IMR-90 (cell line): ENCODE measurements at regions not wholly inside any gene's neighbourhood (a gene's known extent, or its start where the extent isn't known, plus 50 kb on each side); places are given as distances from the start of the nearest gene placed in this dataset.

Source experiments
- ATAC-seq: fragments of 200-7000 bp; cut with Tn5 transposase; 2 replicates; pipeline ENCODE4 v1.9.1; 2020; ENCODE audit warnings: low read depth, mild to moderate bottlenecking, moderate library complexity
- BruUV-seq: library from RNA; stranded (reverse); fragments of 400-500 nt; replicated peaks from 2 replicates; lab custom pipeline; 2021; lab: Mats Ljungman, UMichigan
- CTCF ChIA-PET: fragments of 300-600 bp; formaldehyde crosslinking; extraction: SDS; loops from one replicate; lab custom pipeline; 2021; ENCODE audit warnings: antibody characterized with exemption; lab: Yijun Ruan, JAX
- POLR2A ChIA-PET: fragments of 300-600 bp; sonication (Branson Sonifier 250); formaldehyde crosslinking; loops from one replicate; lab custom pipeline; 2022; ENCODE audit warnings: antibody characterized with exemption; ENCODE audit not compliant: unreplicated experiment; lab: Charles Lee
- DNase-seq: peaks from one replicate; pipeline ENCODE4 v3.0.0; 2013
- H2AFZ ChIP-seq: replicated peaks from 2 replicates; pipeline ENCODE3; 2013; ENCODE audit warnings: low read length, mild to moderate bottlenecking; ENCODE audit not compliant: poor library complexity
- H2AK5ac ChIP-seq: 2 replicates; pipeline ENCODE4 v1.6.1; 2013; ENCODE audit warnings: low read depth, low read length, inconsistent platforms
- H2AK9ac ChIP-seq: replicated peaks from 2 replicates; pipeline ENCODE3; 2013; ENCODE audit warnings: mild to moderate bottlenecking, low read depth, low read length, moderate library complexity; ENCODE audit not compliant: poor library complexity
- H2BK120ac ChIP-seq: 2 replicates; pipeline ENCODE4 v1.6.1; 2013; ENCODE audit warnings: low read depth, low read length, inconsistent platforms
- H2BK15ac ChIP-seq: 3 replicates; pipeline ENCODE4 v1.6.1; 2013; ENCODE audit warnings: low read depth, low read length, inconsistent platforms
- H2BK20ac ChIP-seq: 2 replicates; pipeline ENCODE4 v1.6.1; 2013; ENCODE audit warnings: low read depth, mild to moderate bottlenecking, inconsistent platforms, low read length, moderate library complexity
- H2BK5ac ChIP-seq: 2 replicates; pipeline ENCODE4 v1.6.1; 2013; ENCODE audit warnings: mild to moderate bottlenecking, low read depth, low read length, inconsistent platforms; ENCODE audit not compliant: poor library complexity, severe bottlenecking
- H3K14ac ChIP-seq: replicated peaks from 2 replicates; pipeline ENCODE4 v1.6.1; 2013; ENCODE audit warnings: low read depth, low read length, inconsistent platforms
- H3K18ac ChIP-seq: 2 replicates; pipeline ENCODE4 v1.6.1; 2013; ENCODE audit warnings: low read depth, low read length, control low read depth
- H3K23ac ChIP-seq: 2 replicates; pipeline ENCODE4 v1.6.1; 2013; ENCODE audit warnings: low read depth, low read length, inconsistent platforms
- H3K27ac ChIP-seq: 2 replicates; pipeline ENCODE4 v1.5.1; 2013; ENCODE audit warnings: mild to moderate bottlenecking, control low read depth, low read length; ENCODE audit not compliant: insufficient read depth
- H3K27me3 ChIP-seq: 2 replicates; pipeline ENCODE4 v1.6.1; 2013; ENCODE audit warnings: low read length; ENCODE audit not compliant: control insufficient read depth, insufficient read depth
- H3K36me3 ChIP-seq: 2 replicates; pipeline ENCODE4 v1.6.1; 2013; ENCODE audit warnings: low read length, mixed read lengths; ENCODE audit not compliant: control insufficient read depth, insufficient read depth
- H3K4ac ChIP-seq: 2 replicates; pipeline ENCODE4 v1.6.1; 2013; ENCODE audit warnings: low read depth, low read length, inconsistent platforms
- H3K4me1 ChIP-seq: 2 replicates; pipeline ENCODE4 v1.6.1; 2013; ENCODE audit warnings: low read length, mixed read lengths; ENCODE audit not compliant: control insufficient read depth, insufficient read depth
- H3K4me2 ChIP-seq: 2 replicates; pipeline ENCODE4 v1.6.1; 2013; ENCODE audit warnings: low read depth, mild to moderate bottlenecking, control low read depth, low read length, moderate library complexity
- H3K4me3 ChIP-seq: 2 replicates; pipeline ENCODE4 v1.5.1; 2013; ENCODE audit warnings: low read depth, mild to moderate bottlenecking, control low read depth, low read length, moderate library complexity; ENCODE audit not compliant: insufficient read depth
- H3K56ac ChIP-seq: 2 replicates; pipeline ENCODE4 v1.6.1; 2013; ENCODE audit warnings: low read length, inconsistent platforms; ENCODE audit not compliant: insufficient read depth; ENCODE audit errors: extremely low read depth
- H3K79me1 ChIP-seq, 2 experiments: 2 replicates each; pipeline ENCODE4 v1.6.1; 2013; ENCODE audit warnings: low read length in 2 of 2, inconsistent platforms in 1 of 2, low read depth in 1 of 2
- H3K9ac ChIP-seq: 2 replicates; pipeline ENCODE4 v1.6.1; 2013; ENCODE audit warnings: low read depth, low read length, control low read depth
- H3K9me1 ChIP-seq: 2 replicates; pipeline ENCODE4 v1.6.1; 2013; ENCODE audit warnings: low read length, inconsistent platforms; ENCODE audit not compliant: insufficient read depth
- H3K9me3 ChIP-seq: 2 replicates; pipeline ENCODE4 v1.6.1; 2013; ENCODE audit warnings: low read length; ENCODE audit not compliant: control insufficient read depth, insufficient read depth
- H4K20me1 ChIP-seq: 2 replicates; pipeline ENCODE4 v1.6.1; 2013; ENCODE audit warnings: low read length, inconsistent platforms; ENCODE audit not compliant: insufficient read depth
- H4K5ac ChIP-seq: 2 replicates; pipeline ENCODE4 v1.6.1; 2013; ENCODE audit warnings: mild to moderate bottlenecking, low read depth, low read length, control low read depth
- H4K8ac ChIP-seq, 2 experiments: 2 replicates each; pipeline ENCODE4 v1.6.1; 2013; ENCODE audit warnings: low read depth in 2 of 2, low read length in 2 of 2, control low read depth in 1 of 2, inconsistent platforms in 1 of 2
- H4K91ac ChIP-seq: 2 replicates; pipeline ENCODE4 v1.6.1; 2013; ENCODE audit warnings: low read depth, low read length, inconsistent platforms; ENCODE audit not compliant: insufficient read depth
- BHLHE40 ChIP-seq: fragments of 150-350 bp; IDR thresholded peaks from 2 replicates; pipeline ENCODE4 v1.6.1; 2016; ENCODE audit warnings: mild to moderate bottlenecking, low read depth, low read length
- CEBPB ChIP-seq: IDR thresholded peaks from 2 replicates; pipeline ENCODE4 v1.6.1; 2012; ENCODE audit warnings: low read depth, low read length, improper control_type of control experiment
- CHD1 ChIP-seq: IDR thresholded peaks from 2 replicates; pipeline ENCODE4 v1.6.1; 2012; ENCODE audit warnings: low read depth, low read length, improper control_type of control experiment
- ELK1 ChIP-seq: fragments of 150-350 bp; IDR thresholded peaks from 2 replicates; pipeline ENCODE4 v1.6.1; 2016; ENCODE audit warnings: low read depth, mild to moderate bottlenecking, low read length, moderate library complexity, borderline replicate concordance
- FOS ChIP-seq: fragments of 150-350 bp; IDR thresholded peaks from 2 replicates; pipeline ENCODE4 v1.6.1; 2016; ENCODE audit warnings: low read depth, low read length
- MAFK ChIP-seq: IDR thresholded peaks from 2 replicates; pipeline ENCODE4 v1.6.1; 2012; ENCODE audit warnings: low read depth, low read length, improper control_type of control experiment
- MAZ ChIP-seq: IDR thresholded peaks from 2 replicates; pipeline ENCODE4 v1.6.1; 2012; ENCODE audit warnings: low read depth, mild to moderate bottlenecking, low read length, improper control_type of control experiment, moderate library complexity, borderline replicate concordance
- MXI1 ChIP-seq: IDR thresholded peaks from 2 replicates; pipeline ENCODE4 v1.6.1; 2012; ENCODE audit warnings: low read depth, mild to moderate bottlenecking, low read length, moderate library complexity, borderline replicate concordance
- NFE2L2 ChIP-seq: fragments of 150-350 bp; IDR thresholded peaks from 2 replicates; pipeline ENCODE4 v1.6.1; 2016; ENCODE audit warnings: low read depth, mild to moderate bottlenecking, low read length
- POLR2A ChIP-seq: IDR thresholded peaks from 2 replicates; pipeline ENCODE4 v1.6.1; 2012; ENCODE audit warnings: mild to moderate bottlenecking, low read depth, low read length
- RAD21 ChIP-seq: IDR thresholded peaks from 2 replicates; pipeline ENCODE4 v1.6.1; 2012; ENCODE audit warnings: low read length, improper control_type of control experiment
- RCOR1 ChIP-seq: IDR thresholded peaks from 2 replicates; pipeline ENCODE4 v1.6.1; 2012; ENCODE audit warnings: mild to moderate bottlenecking, low read length, improper control_type of control experiment; ENCODE audit not compliant: insufficient replicate concordance
- RFX5 ChIP-seq: IDR thresholded peaks from 2 replicates; pipeline ENCODE4 v1.8.0; 2012; ENCODE audit warnings: low read depth, mild to moderate bottlenecking, low read length, moderate library complexity
- SMC3 ChIP-seq: fragments of 150-350 bp; IDR thresholded peaks from 2 replicates; pipeline ENCODE4 v1.6.1; 2016; ENCODE audit warnings: low read depth, mild to moderate bottlenecking, antibody characterized with exemption, low read length, moderate library complexity
- USF2 ChIP-seq: fragments of 150-350 bp; IDR thresholded peaks from 2 replicates; pipeline ENCODE4 v1.6.1; 2017; ENCODE audit warnings: mild to moderate bottlenecking, antibody characterized with exemption, low read length, low read depth
- whole genome bisulfite sequencing, 2 experiments: methylation state at CpG; one replicate each; pipeline versions ENCODE4 v1.1.5 to v1.1.7; 2013; ENCODE audit warnings: missing lambda C conversion rate in 2 of 2; ENCODE audit not compliant: insufficient read length in 1 of 2; ENCODE audit errors: extremely low coverage in 2 of 2; 5-methylcytosine and 5-hydroxymethylcytosine counted together
- dilution Hi-C: fragments of 300-500 bp; cut with HindIII; formaldehyde crosslinking; loops from one replicate; pipeline ENCODE4 v1.14.3; 2018; ENCODE audit warnings: low sequenced_read_pairs; ENCODE audit not compliant: unreplicated experiment
- in situ Hi-C: fragments of 300-500 bp; cut with MboI; formaldehyde crosslinking; loops from 3 replicates; pipeline ENCODE4 v1.14.3; 2019; ENCODE audit warnings: low sequenced_read_pairs, inconsistent platforms, mixed read lengths
- intact Hi-C: fragments of 100-400 bp; cut with micrococcal nuclease; formaldehyde crosslinking; loops from 2 replicates; pipeline ENCODE4 v1.10.0; 2022
- TF ChIP-seq, protein P1 (sequence below): conservative IDR thresholded peaks from 2 replicates; pipeline ENCODE4 v1.5.1; 2012; ENCODE audit warnings: mild to moderate bottlenecking, low read depth, low read length, improper control_type of control experiment

DNA sequence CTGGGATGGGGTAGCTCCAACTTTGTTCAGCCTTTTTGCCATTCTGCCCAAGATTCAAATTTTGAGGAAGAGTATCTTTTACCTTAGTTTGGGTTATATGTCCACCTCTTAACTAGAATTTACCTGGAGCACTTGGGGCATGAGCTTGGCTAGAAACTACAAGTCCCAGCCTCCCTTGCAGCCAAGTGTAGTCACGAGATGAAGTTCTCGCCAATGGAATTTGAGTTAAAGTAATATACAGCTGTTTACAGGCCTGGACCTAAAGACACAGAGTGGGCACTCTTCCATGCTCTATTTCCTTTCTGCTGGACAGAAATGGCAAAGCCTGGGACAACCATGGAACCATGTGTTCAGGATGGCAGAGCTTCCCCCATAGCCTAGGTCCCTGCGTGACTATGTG, 233.6 kb upstream of the GATB start:
- H3K9me1 ChIP-seq = no peaks in the 10 kb centered on the region
- dilution Hi-C loops = no loop called here
- H3K4me3 ChIP-seq = no peak overlapping the region
- no peak overlapping the region for H3K18ac ChIP-seq
- no peak overlapping the region for H3K56ac ChIP-seq
- peaks cover 3% of the 10 kb centered on the region; the same call in 1 of the 2 replicates for H3K4me1 ChIP-seq
- no peak overlapping the region for H3K4me2 ChIP-seq
- H2AK5ac ChIP-seq = no peak overlapping the region
- no peaks in the 10 kb centered on the region for H3K79me1 ChIP-seq
- H2AK9ac ChIP-seq = no peak overlapping the region
- no peak overlapping the region for H4K8ac ChIP-seq
- CTCF ChIA-PET = no interaction called here
- no peak overlapping the region for H4K5ac ChIP-seq
- no peaks in the 10 kb centered on the region for H3K9me3 ChIP-seq
- BruUV-seq = no TSS peak
- no peak for DNase-seq
- no peak overlapping the region for H3K23ac ChIP-seq
- H2BK5ac ChIP-seq = no peak overlapping the region
- no peak overlapping the region for H2BK20ac ChIP-seq
- no peak overlapping the region for H3K27ac ChIP-seq
- in situ Hi-C loops = no loop called here
- no peak overlapping the region for H3K9ac ChIP-seq
- no peak overlapping the region for H3K4ac ChIP-seq
- H2AFZ ChIP-seq = no peak overlapping the region
- H4K91ac ChIP-seq = no peak overlapping the region
- H2BK15ac ChIP-seq = no peak overlapping the region
- no peak for ATAC-seq
- no CpG with 5 or more reads among the region's 3 CpGs for WGBS, 2 experiments
- intact Hi-C loops = no loop called here
- H4K20me1 ChIP-seq = no peaks in the 10 kb centered on the region
- H3K14ac ChIP-seq = no peak overlapping the region
- no peak overlapping the region for H2BK120ac ChIP-seq
- H3K27me3 ChIP-seq = no peaks in the 10 kb centered on the region; the same call in 1 of the 2 replicates
- POLR2A ChIA-PET = no interaction called here
- TF ChIP-seq ELK1 (no peak), BHLHE40 (no peak), CEBPB (no peak), NFE2L2 (no peak), RCOR1 (no peak), CHD1 (no peak), POLR2A (no peak), RAD21 (no peak), SMC3 (no peak), RFX5 (no peak), MAZ (no peak), MXI1 (no peak), USF2 (no peak), FOS (no peak), MAFK (no peak)
- TF ChIP-seq, protein P1, sequence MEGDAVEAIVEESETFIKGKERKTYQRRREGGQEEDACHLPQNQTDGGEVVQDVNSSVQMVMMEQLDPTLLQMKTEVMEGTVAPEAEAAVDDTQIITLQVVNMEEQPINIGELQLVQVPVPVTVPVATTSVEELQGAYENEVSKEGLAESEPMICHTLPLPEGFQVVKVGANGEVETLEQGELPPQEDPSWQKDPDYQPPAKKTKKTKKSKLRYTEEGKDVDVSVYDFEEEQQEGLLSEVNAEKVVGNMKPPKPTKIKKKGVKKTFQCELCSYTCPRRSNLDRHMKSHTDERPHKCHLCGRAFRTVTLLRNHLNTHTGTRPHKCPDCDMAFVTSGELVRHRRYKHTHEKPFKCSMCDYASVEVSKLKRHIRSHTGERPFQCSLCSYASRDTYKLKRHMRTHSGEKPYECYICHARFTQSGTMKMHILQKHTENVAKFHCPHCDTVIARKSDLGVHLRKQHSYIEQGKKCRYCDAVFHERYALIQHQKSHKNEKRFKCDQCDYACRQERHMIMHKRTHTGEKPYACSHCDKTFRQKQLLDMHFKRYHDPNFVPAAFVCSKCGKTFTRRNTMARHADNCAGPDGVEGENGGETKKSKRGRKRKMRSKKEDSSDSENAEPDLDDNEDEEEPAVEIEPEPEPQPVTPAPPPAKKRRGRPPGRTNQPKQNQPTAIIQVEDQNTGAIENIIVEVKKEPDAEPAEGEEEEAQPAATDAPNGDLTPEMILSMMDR = no peak
- no peaks in the 10 kb centered on the region for H3K36me3 ChIP-seq
